Endothelial cell (in vitro differentiated cells): ENCODE measurements at regions not wholly inside any gene's neighbourhood (a gene's known extent, or its start where the extent isn't known, plus 50 kb on each side); places are given as distances from the start of the nearest gene placed in this dataset.

ENCODE experiments used
- DNase-seq: peaks from one replicate; pipeline ENCODE4 v3.0.0; 2021; ENCODE audit warnings: low spot score
- H3K27ac Mint-ChIP-seq: one replicate; pipeline ENCODE4 v1.8.0; 2021; ENCODE audit warnings: mixed read lengths, inconsistent platforms; ENCODE audit not compliant: unreplicated experiment
- H3K27me3 Mint-ChIP-seq: one replicate; pipeline ENCODE4 v1.8.0; 2021; ENCODE audit warnings: mild to moderate bottlenecking, moderate library complexity, mixed read lengths, inconsistent platforms; ENCODE audit not compliant: unreplicated experiment
- H3K36me3 Mint-ChIP-seq: one replicate; pipeline ENCODE4 v1.8.0; 2021; ENCODE audit warnings: mild to moderate bottlenecking, low read depth, mixed read lengths, inconsistent platforms; ENCODE audit not compliant: unreplicated experiment
- H3K4me1 Mint-ChIP-seq: one replicate; pipeline ENCODE4 v1.8.0; 2021; ENCODE audit warnings: mild to moderate bottlenecking, mixed read lengths, inconsistent platforms; ENCODE audit not compliant: unreplicated experiment
- H3K4me3 Mint-ChIP-seq: one replicate; pipeline ENCODE4 v1.8.0; 2021; ENCODE audit warnings: mild to moderate bottlenecking, mixed read lengths, inconsistent platforms; ENCODE audit not compliant: unreplicated experiment
- H3K9me3 Mint-ChIP-seq: one replicate; pipeline ENCODE4 v1.8.0; 2021; ENCODE audit warnings: mixed read lengths, inconsistent platforms; ENCODE audit not compliant: unreplicated experiment
- TF ChIP-seq, protein P1 (sequence below): fragments of 200-600 bp; sonication (generic); IDR thresholded peaks from one replicate; pipeline ENCODE4 v1.5.0; 2021; ENCODE audit warnings: antibody characterized with exemption; ENCODE audit not compliant: unreplicated experiment

DNA sequence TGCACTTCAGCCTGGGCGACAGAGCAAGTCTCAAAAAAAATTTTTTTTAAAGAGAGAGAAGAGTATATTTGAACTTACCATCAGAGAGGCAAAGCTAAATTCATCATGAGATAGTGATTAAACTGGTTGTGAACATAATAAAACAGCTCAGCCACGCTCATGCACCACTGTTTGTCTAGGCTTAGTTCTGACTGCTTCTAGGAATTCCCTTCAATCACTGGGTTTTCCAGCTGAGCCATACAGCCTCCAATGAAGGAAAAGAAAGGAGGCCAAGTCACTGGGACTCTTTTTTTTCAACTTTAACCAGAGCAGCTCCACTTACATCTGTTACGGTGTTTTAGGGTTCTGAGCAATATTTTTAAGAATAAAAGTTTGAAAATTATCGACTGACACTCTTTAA lies 50.4 kb upstream of the HNRNPU start:
- TF ChIP-seq, protein P1, sequence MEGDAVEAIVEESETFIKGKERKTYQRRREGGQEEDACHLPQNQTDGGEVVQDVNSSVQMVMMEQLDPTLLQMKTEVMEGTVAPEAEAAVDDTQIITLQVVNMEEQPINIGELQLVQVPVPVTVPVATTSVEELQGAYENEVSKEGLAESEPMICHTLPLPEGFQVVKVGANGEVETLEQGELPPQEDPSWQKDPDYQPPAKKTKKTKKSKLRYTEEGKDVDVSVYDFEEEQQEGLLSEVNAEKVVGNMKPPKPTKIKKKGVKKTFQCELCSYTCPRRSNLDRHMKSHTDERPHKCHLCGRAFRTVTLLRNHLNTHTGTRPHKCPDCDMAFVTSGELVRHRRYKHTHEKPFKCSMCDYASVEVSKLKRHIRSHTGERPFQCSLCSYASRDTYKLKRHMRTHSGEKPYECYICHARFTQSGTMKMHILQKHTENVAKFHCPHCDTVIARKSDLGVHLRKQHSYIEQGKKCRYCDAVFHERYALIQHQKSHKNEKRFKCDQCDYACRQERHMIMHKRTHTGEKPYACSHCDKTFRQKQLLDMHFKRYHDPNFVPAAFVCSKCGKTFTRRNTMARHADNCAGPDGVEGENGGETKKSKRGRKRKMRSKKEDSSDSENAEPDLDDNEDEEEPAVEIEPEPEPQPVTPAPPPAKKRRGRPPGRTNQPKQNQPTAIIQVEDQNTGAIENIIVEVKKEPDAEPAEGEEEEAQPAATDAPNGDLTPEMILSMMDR = no peak
- H3K27me3 Mint-ChIP-seq = no peaks in the 10 kb centered on the region

More for the DNA sequence above, 50.4 kb upstream of the HNRNPU start:
- Mint-ChIP-seq H3K27ac (no peak overlapping the region), H3K36me3 (no peaks in the 10 kb centered on the region), H3K9me3 (no peaks in the 10 kb centered on the region), H3K4me3 (no peak overlapping the region), H3K4me1 (peaks cover 5% of the 10 kb centered on the region)
- no peak for DNase-seq
